Endothelial cell (in vitro differentiated cells): ENCODE measurements at regions not wholly inside any gene's neighbourhood (a gene's known extent, or its start where the extent isn't known, plus 50 kb on each side); places are given as distances from the start of the nearest gene placed in this dataset.

Source experiments
- DNase-seq: peaks from one replicate; pipeline ENCODE4 v3.0.0; 2021; ENCODE audit warnings: low spot score
- H3K27ac Mint-ChIP-seq: one replicate; pipeline ENCODE4 v1.8.0; 2021; ENCODE audit warnings: mixed read lengths, inconsistent platforms; ENCODE audit not compliant: unreplicated experiment
- H3K27me3 Mint-ChIP-seq: one replicate; pipeline ENCODE4 v1.8.0; 2021; ENCODE audit warnings: mild to moderate bottlenecking, moderate library complexity, mixed read lengths, inconsistent platforms; ENCODE audit not compliant: unreplicated experiment
- H3K36me3 Mint-ChIP-seq: one replicate; pipeline ENCODE4 v1.8.0; 2021; ENCODE audit warnings: mild to moderate bottlenecking, low read depth, mixed read lengths, inconsistent platforms; ENCODE audit not compliant: unreplicated experiment
- H3K4me1 Mint-ChIP-seq: one replicate; pipeline ENCODE4 v1.8.0; 2021; ENCODE audit warnings: mild to moderate bottlenecking, mixed read lengths, inconsistent platforms; ENCODE audit not compliant: unreplicated experiment
- H3K4me3 Mint-ChIP-seq: one replicate; pipeline ENCODE4 v1.8.0; 2021; ENCODE audit warnings: mild to moderate bottlenecking, mixed read lengths, inconsistent platforms; ENCODE audit not compliant: unreplicated experiment
- H3K9me3 Mint-ChIP-seq: one replicate; pipeline ENCODE4 v1.8.0; 2021; ENCODE audit warnings: mixed read lengths, inconsistent platforms; ENCODE audit not compliant: unreplicated experiment
- TF ChIP-seq, protein P1 (sequence below): fragments of 200-600 bp; sonication (generic); IDR thresholded peaks from one replicate; pipeline ENCODE4 v1.5.0; 2021; ENCODE audit warnings: antibody characterized with exemption; ENCODE audit not compliant: unreplicated experiment

DNA sequence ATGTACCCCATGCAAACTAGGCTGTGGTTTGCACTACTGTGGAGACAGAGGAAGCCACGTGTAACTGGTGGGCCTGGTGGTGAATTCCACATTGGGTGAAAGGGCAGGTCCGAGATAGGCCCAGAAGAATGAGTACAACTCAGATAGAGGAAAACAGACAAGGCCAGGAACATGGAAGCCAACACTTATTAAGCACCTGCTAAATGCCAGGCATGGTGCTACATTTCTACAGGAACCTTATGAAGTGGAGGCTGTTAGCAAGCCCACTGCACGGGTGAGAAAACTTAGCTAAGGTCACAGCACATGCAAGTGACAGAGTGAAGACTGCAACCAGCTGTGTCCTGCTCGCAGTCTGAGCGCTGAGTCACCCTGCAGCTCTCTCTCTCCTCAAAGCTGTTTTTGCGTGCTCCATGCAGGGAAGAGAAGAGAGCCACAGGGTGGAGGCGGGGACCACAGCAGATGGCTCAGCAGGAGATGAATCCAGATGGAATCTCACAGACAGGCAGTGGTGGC lies 65.5 kb upstream of the SPTLC1 start:
- TF ChIP-seq, protein P1, sequence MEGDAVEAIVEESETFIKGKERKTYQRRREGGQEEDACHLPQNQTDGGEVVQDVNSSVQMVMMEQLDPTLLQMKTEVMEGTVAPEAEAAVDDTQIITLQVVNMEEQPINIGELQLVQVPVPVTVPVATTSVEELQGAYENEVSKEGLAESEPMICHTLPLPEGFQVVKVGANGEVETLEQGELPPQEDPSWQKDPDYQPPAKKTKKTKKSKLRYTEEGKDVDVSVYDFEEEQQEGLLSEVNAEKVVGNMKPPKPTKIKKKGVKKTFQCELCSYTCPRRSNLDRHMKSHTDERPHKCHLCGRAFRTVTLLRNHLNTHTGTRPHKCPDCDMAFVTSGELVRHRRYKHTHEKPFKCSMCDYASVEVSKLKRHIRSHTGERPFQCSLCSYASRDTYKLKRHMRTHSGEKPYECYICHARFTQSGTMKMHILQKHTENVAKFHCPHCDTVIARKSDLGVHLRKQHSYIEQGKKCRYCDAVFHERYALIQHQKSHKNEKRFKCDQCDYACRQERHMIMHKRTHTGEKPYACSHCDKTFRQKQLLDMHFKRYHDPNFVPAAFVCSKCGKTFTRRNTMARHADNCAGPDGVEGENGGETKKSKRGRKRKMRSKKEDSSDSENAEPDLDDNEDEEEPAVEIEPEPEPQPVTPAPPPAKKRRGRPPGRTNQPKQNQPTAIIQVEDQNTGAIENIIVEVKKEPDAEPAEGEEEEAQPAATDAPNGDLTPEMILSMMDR = no peak
- Mint-ChIP-seq H3K27me3 (peaks cover 9% of the 10 kb centered on the region), H3K4me1 (peaks cover 3% of the 10 kb centered on the region), H3K4me3 (no peak overlapping the region), H3K9me3 (no peaks in the 10 kb centered on the region), H3K27ac (no peak overlapping the region), H3K36me3 (peaks cover 13% of the 10 kb centered on the region)
- DNase-seq = no peak

DNA sequence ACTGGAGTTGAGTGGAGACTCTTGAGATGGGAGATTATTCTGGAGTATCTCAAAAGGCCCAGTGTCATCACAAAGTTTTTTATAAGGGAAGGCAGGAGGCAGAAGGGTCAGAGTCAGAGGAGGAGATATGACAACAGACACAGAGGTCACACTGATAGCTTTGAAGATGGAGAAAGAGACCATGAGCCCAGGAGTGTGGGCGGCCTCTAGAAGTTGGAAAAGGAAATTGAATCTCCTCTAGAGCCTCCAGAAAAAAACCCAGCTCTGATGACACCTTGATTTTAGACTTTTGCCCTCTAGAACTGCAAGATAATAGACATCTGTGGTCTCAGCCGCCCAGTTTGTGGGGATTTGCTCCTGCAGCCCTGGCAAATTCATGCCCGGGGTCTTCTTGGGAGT lies 64.8 kb upstream of the SPTLC1 start:
- H3K27me3 Mint-ChIP-seq = peaks cover 9% of the 10 kb centered on the region
- H3K9me3 Mint-ChIP-seq = no peaks in the 10 kb centered on the region
- no peak overlapping the region for H3K4me3 Mint-ChIP-seq
- no peak overlapping the region for H3K27ac Mint-ChIP-seq
- H3K36me3 Mint-ChIP-seq = peaks cover 13% of the 10 kb centered on the region
- H3K4me1 Mint-ChIP-seq = peaks cover 3% of the 10 kb centered on the region
- no peak for DNase-seq
- TF ChIP-seq, protein P1 = no peak

DNA sequence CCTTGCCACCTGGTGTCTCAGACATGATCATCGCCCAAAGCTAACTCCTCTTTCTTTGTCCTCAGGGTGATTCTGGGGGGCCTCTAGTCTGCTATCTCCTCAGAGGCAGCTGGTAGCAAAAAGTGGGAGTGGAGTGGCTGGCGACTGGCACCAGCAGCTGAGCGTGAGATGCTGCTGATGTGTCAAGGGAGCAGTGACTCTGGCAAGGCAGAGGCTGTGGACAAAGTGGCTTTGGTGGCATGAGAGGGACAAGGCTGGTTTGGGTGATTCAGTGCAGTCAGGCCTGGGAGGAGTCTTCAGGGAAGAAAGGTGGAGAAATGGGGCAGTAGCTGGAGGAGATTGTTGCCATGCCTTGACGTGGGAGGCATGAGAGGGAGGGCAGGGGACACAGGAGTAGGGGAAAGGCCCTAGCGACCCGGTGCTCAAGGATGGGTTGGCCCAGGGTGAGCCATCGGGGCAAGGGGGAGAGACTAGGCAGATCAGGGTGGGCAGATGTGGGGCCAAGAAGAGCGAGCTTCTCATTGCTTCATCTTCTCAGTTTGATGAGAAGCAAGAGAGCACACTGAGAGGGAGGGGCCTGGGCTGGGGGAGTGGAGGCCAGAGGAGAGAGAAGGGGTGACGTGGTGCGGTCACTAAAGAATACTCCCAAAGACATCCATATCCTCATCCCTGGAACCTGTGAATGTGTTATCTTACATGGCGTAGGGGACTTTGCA lies 64.2 kb upstream of the SPTLC1 start:
- no peaks in the 10 kb centered on the region for H3K9me3 Mint-ChIP-seq
- no peak overlapping the region for H3K27ac Mint-ChIP-seq
- peaks cover 11% of the 10 kb centered on the region for H3K36me3 Mint-ChIP-seq
- H3K4me1 Mint-ChIP-seq = peaks cover 3% of the 10 kb centered on the region
- no peak overlapping the region for H3K4me3 Mint-ChIP-seq
- peaks cover 9% of the 10 kb centered on the region for H3K27me3 Mint-ChIP-seq
- TF ChIP-seq, protein P1 = no peak
- no peak for DNase-seq

DNA sequence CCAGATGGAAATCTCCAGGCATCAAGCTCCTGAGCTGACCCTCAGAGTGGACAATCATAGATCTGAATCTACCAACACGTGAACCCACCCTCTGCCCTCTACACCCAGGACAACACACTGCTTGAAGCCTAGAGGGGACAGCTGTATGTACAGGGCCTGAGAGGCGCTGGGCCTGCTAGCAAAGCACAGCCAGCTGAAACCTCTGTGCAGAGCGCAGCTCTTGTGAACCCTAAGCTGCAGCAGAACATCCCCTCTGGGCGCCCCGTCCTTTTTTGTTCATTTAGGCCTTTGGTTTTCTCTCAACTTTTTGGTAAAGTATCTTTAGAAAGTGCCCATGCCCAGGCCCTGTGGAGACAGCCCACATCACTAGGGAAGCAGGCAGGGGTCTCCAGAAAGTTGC lies 62.4 kb upstream of the SPTLC1 start:
- Mint-ChIP-seq H3K27ac (no peak overlapping the region), H3K4me1 (peaks cover 3% of the 10 kb centered on the region), H3K27me3 (peaks cover 5% of the 10 kb centered on the region), H3K4me3 (no peak overlapping the region), H3K9me3 (no peaks in the 10 kb centered on the region), H3K36me3 (peaks cover 12% of the 10 kb centered on the region)
- DNase-seq = no peak
- TF ChIP-seq, protein P1 = no peak

DNA sequence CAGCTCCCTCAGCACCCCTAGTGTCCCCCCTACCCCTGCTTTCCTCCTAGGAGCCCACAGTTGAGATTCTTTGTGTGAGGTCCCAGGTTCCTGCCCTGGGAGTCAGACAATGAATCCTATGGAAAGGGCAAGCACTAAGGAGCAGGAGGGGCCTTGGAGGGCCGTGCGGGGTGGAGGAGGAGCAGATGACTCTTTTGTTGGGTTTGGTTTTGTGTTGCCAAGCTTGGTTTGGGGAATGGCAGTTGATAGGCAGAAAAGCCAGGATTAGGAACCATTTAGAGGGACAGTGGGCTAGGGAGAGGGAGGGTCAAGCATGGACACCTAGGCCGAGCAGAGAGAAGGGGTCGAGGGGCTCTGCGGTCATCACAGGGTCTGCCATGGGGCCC lies 61.6 kb upstream of the SPTLC1 start:
- DNase-seq = no peak
- TF ChIP-seq, protein P1 = no peak
- Mint-ChIP-seq H3K27ac (no peak overlapping the region), H3K4me3 (no peak overlapping the region), H3K9me3 (no peaks in the 10 kb centered on the region), H3K4me1 (peaks cover 3% of the 10 kb centered on the region), H3K27me3 (peaks cover 5% of the 10 kb centered on the region), H3K36me3 (peaks cover 10% of the 10 kb centered on the region)
